ENCODE measurements at regions not wholly inside any gene's neighbourhood (a gene's known extent, or its start where the extent isn't known, plus 50 kb on each side); places are given as distances from the start of the nearest gene placed in this dataset.

DNA sequence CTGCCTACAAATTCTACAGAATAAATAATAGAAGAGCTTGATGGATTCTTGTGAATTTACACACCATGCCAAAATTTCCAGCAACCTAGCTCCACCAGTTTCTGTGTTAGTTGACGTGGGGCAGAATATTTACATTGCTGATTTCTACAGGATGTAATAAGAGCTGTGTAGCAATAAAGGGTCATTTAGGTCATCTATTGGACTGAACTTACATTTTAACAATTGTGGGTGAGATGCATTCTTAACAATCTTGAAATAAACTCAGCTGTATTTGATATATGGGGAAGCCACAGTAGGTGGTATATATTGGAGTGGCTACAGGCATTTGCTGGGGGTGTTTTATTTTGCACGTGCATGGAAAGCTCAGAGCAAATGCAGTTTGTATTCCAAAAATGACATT lies 655.3 kb downstream of the IQCM start:
- no peak for TF ChIP-seq POLR2A (IDR thresholded peaks at IDR 0.05)
- TF ChIP-seq, protein P1, sequence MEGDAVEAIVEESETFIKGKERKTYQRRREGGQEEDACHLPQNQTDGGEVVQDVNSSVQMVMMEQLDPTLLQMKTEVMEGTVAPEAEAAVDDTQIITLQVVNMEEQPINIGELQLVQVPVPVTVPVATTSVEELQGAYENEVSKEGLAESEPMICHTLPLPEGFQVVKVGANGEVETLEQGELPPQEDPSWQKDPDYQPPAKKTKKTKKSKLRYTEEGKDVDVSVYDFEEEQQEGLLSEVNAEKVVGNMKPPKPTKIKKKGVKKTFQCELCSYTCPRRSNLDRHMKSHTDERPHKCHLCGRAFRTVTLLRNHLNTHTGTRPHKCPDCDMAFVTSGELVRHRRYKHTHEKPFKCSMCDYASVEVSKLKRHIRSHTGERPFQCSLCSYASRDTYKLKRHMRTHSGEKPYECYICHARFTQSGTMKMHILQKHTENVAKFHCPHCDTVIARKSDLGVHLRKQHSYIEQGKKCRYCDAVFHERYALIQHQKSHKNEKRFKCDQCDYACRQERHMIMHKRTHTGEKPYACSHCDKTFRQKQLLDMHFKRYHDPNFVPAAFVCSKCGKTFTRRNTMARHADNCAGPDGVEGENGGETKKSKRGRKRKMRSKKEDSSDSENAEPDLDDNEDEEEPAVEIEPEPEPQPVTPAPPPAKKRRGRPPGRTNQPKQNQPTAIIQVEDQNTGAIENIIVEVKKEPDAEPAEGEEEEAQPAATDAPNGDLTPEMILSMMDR (IDR thresholded peaks at IDR 0.05) = no peak
- no peak for TF ChIP-seq POLR2AphosphoS5 (IDR thresholded peaks at IDR 0.05; ENCODE audit: insufficient read depth in 1 of 2, low read depth in 1 of 2)

Measured in vagina (tissue), 2 donors.